Keratinocyte (primary cell): ENCODE measurements at regions not wholly inside any gene's neighbourhood (a gene's known extent, or its start where the extent isn't known, plus 50 kb on each side); places are given as distances from the start of the nearest gene placed in this dataset.

Experiments
- DNase-seq: peaks from one replicate; pipeline ENCODE4 v3.0.0-alpha.2; 2011; ENCODE audit warnings: low read depth, missing footprints, low spot score
- FAIRE-seq: peaks from 2 replicates; lab custom pipeline; 2011; peaks lifted over from hg19 to GRCh38; lab: Jason Lieb, UNC
- H2AFZ ChIP-seq: 2 replicates; pipeline ENCODE4 v1.6.0; 2012; ENCODE audit warnings: low read length, control low read depth, inconsistent platforms; ENCODE audit not compliant: control insufficient read depth
- H3K27ac ChIP-seq: 2 replicates; pipeline ENCODE4 v1.5.1; 2011; ENCODE audit warnings: low read length; ENCODE audit not compliant: control insufficient read depth, insufficient read depth
- H3K27me3 ChIP-seq: 3 replicates; pipeline ENCODE4 v1.6.0; 2011; ENCODE audit warnings: low read length; ENCODE audit not compliant: control insufficient read depth, insufficient read depth; ENCODE audit errors: extremely low read depth
- H3K36me3 ChIP-seq, 2 experiments: 2 replicates in 1 of 2; 3 replicates in 1 of 2; pipeline ENCODE4 v1.5.1; 2011; ENCODE audit warnings: low read length in 2 of 2, mild to moderate bottlenecking in 1 of 2; ENCODE audit not compliant: control insufficient read depth in 2 of 2, insufficient read depth in 2 of 2; ENCODE audit errors: extremely low read depth in 1 of 2
- H3K4me1 ChIP-seq: 3 replicates; pipeline ENCODE4 v1.5.1; 2011; ENCODE audit warnings: low read length; ENCODE audit not compliant: control insufficient read depth, insufficient read depth; ENCODE audit errors: extremely low read depth
- H3K4me2 ChIP-seq: 3 replicates; pipeline ENCODE4 v1.6.0; 2011; ENCODE audit warnings: low read depth, low read length; ENCODE audit not compliant: control insufficient read depth, insufficient read depth; ENCODE audit errors: extremely low read depth
- H3K4me3 ChIP-seq, 3 experiments: fragments of 200-600 bp in 1 of 3; sonication (generic) in 1 of 3; 2 replicates in 2 of 3; 3 replicates in 1 of 3; pipeline ENCODE4 v1.5.1; 2011 to 2016; ENCODE audit warnings: low read length in 3 of 3, mild to moderate bottlenecking in 3 of 3, control low read depth in 2 of 3, inconsistent platforms in 1 of 3, low read depth in 1 of 3, mixed read lengths in 1 of 3, mixed run types in 1 of 3, moderate library complexity in 1 of 3; ENCODE audit not compliant: control insufficient read depth in 2 of 3, insufficient read depth in 2 of 3; ENCODE audit errors: extremely low read depth in 1 of 3
- H3K79me2 ChIP-seq: 2 replicates; pipeline ENCODE4 v1.6.0; 2012; ENCODE audit warnings: low read length; ENCODE audit not compliant: control insufficient read depth, insufficient read depth
- H3K9ac ChIP-seq: 3 replicates; pipeline ENCODE4 v1.6.0; 2011; ENCODE audit warnings: low read length; ENCODE audit not compliant: control insufficient read depth, insufficient read depth; ENCODE audit errors: extremely low read depth
- H3K9me1 ChIP-seq: 3 replicates; pipeline ENCODE4 v1.6.0; 2011; ENCODE audit warnings: low read length; ENCODE audit not compliant: control insufficient read depth, insufficient read depth; ENCODE audit errors: extremely low read depth
- H3K9me3 ChIP-seq: 2 replicates; pipeline ENCODE4 v1.5.1; 2012; ENCODE audit warnings: low read depth, low read length; ENCODE audit not compliant: control insufficient read depth
- H4K20me1 ChIP-seq: 3 replicates; pipeline ENCODE4 v1.6.0; 2011; ENCODE audit warnings: low read length; ENCODE audit not compliant: control insufficient read depth, insufficient read depth; ENCODE audit errors: extremely low read depth
- EZH2 ChIP-seq: IDR thresholded peaks from one replicate; pipeline ENCODE4 v1.6.1; 2012; ENCODE audit warnings: inconsistent platforms, mild to moderate bottlenecking, low read length, moderate library complexity
- dilution Hi-C: fragments of 300-500 bp; cut with MboI; formaldehyde crosslinking; loops from one replicate; pipeline ENCODE4 v1.7.0; 2020; ENCODE audit warnings: low sequenced_read_pairs; ENCODE audit not compliant: extremely low pct_ligation_motif_present
- TF ChIP-seq, protein P1 (sequence below), 3 experiments: IDR thresholded peaks in 1 of 3; conservative IDR thresholded peaks in 1 of 3; optimal IDR thresholded peaks in 1 of 3; 2 replicates in 2 of 3; 3 replicates in 1 of 3; pipeline versions ENCODE3 to v1.5.1; 2011; ENCODE audit warnings: low read length in 3 of 3, mild to moderate bottlenecking in 3 of 3, moderate library complexity in 2 of 3, control low read depth in 1 of 3, inconsistent platforms in 1 of 3; ENCODE audit not compliant: insufficient read depth in 2 of 3; ENCODE audit errors: extremely low read depth in 1 of 3

DNA sequence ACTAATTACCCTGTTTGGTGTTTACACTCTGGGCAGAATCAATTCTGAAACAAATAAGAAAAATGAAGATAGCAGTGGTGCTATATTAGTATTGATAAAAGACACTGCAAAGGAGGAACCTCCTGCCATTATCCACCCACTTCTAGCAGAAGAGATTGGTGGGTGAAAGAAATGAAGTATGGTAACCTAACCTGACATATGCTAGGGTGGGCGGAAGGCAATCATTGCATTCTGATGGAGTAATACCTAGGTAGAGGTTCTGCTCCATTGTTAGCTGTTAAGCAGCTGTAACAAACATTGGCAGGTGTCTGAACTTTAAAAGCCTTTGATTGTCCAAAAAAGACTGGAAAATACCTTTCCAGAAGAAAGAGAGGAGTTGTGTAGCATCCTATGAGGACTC lies 95.9 kb downstream of the OTUD1 start:
- TF ChIP-seq, protein P1, sequence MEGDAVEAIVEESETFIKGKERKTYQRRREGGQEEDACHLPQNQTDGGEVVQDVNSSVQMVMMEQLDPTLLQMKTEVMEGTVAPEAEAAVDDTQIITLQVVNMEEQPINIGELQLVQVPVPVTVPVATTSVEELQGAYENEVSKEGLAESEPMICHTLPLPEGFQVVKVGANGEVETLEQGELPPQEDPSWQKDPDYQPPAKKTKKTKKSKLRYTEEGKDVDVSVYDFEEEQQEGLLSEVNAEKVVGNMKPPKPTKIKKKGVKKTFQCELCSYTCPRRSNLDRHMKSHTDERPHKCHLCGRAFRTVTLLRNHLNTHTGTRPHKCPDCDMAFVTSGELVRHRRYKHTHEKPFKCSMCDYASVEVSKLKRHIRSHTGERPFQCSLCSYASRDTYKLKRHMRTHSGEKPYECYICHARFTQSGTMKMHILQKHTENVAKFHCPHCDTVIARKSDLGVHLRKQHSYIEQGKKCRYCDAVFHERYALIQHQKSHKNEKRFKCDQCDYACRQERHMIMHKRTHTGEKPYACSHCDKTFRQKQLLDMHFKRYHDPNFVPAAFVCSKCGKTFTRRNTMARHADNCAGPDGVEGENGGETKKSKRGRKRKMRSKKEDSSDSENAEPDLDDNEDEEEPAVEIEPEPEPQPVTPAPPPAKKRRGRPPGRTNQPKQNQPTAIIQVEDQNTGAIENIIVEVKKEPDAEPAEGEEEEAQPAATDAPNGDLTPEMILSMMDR (optimal IDR thresholded peaks at IDR 0.05 in 1 of 3, IDR thresholded peaks at IDR 0.05 in 1 of 3, conservative IDR thresholded peaks at IDR 0.05 in 1 of 3; ENCODE audit: extremely low read depth in 1 of 3, insufficient read depth in 2 of 3, low read length in 3 of 3), result no peak
- no peak for TF ChIP-seq EZH2
- dilution Hi-C loops, result loop anchor here (25.0 kb wide), 1 partner anchor 222 kb away; no protein-coding TSS in a partner anchor
- H3K27ac ChIP-seq, result no peak overlapping the region
- no peaks in the 10 kb centered on the region for H3K9me3 ChIP-seq
- no peaks in the 10 kb centered on the region for H3K36me3 ChIP-seq
- peaks cover 3% of the 10 kb centered on the region for H3K27me3 ChIP-seq
- DNase-seq, result no peak
- no peaks in the 10 kb centered on the region for H4K20me1 ChIP-seq
- H3K9ac ChIP-seq, result no peak overlapping the region
- no peaks in the 10 kb centered on the region for H3K9me1 ChIP-seq
- peaks cover 3% of the 10 kb centered on the region for H3K4me1 ChIP-seq
- H3K4me3 ChIP-seq, result no peak overlapping the region
- no peak for FAIRE-seq
- H2AFZ ChIP-seq, result no peak overlapping the region
- H3K79me2 ChIP-seq, result no peaks in the 10 kb centered on the region
- H3K4me2 ChIP-seq, result no peak overlapping the region

DNA sequence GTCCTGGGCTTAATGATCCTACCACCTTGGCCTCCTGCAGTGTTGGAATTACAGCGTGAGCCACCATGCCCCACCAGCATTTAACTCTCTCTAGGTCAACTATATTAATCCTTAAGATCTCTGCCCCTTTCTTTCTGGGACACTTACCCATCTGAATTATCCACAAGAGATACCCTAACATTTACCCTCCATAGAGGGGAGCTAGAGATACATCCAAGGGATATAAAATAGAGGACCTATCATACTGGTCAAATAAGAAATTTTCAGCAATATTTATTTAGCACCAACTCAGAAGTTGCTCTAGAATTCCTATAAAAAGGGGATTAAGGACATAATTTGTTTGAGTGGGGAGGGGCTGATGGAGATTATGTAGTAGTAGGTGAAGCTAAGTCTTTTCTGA lies 96.5 kb downstream of the OTUD1 start:
- Histone ChIP-seq H3K4me1 (peaks cover 3% of the 10 kb centered on the region), H4K20me1 (no peaks in the 10 kb centered on the region), H3K9ac (no peak overlapping the region), H3K4me3 (no peak overlapping the region), H2AFZ (no peak overlapping the region), H3K27ac (no peak overlapping the region), H3K36me3 (no peaks in the 10 kb centered on the region), H3K9me3 (no peaks in the 10 kb centered on the region), H3K27me3 (peaks cover 3% of the 10 kb centered on the region), H3K4me2 (no peak overlapping the region), H3K79me2 (no peaks in the 10 kb centered on the region), H3K9me1 (no peaks in the 10 kb centered on the region)
- dilution Hi-C loops, result loop anchor here (25.0 kb wide), 1 partner anchor 223 kb away; no protein-coding TSS in a partner anchor
- FAIRE-seq, result no peak
- TF ChIP-seq, protein P1 (optimal IDR thresholded peaks at IDR 0.05 in 1 of 3, IDR thresholded peaks at IDR 0.05 in 1 of 3, conservative IDR thresholded peaks at IDR 0.05 in 1 of 3; ENCODE audit: extremely low read depth in 1 of 3, insufficient read depth in 2 of 3, low read length in 3 of 3), result no peak
- DNase-seq, result no peak
